Kidney epithelial cell (primary cell): ENCODE measurements at regions not wholly inside any gene's neighbourhood (a gene's known extent, or its start where the extent isn't known, plus 50 kb on each side); places are given as distances from the start of the nearest gene placed in this dataset.

Source experiments
- DNase-seq: peaks from one replicate; pipeline ENCODE4 v3.0.0-alpha.2; 2010; ENCODE audit warnings: low read depth
- H3K27me3 ChIP-seq: 2 replicates; pipeline ENCODE4 v1.6.0; 2011; ENCODE audit warnings: low read length; ENCODE audit not compliant: control insufficient read depth, insufficient read depth
- H3K36me3 ChIP-seq: 2 replicates; pipeline ENCODE4 v1.5.1; 2011; ENCODE audit warnings: low read length; ENCODE audit not compliant: control insufficient read depth, insufficient read depth
- H3K4me3 ChIP-seq: 2 replicates; pipeline ENCODE4 v1.5.1; 2011; ENCODE audit warnings: low read depth, mild to moderate bottlenecking, control low read depth, low read length
- TF ChIP-seq, protein P1 (sequence below): IDR thresholded peaks from 2 replicates; pipeline ENCODE4 v1.5.1; 2011; ENCODE audit warnings: mild to moderate bottlenecking, moderate library complexity, low read length, control low read depth, inconsistent platforms; ENCODE audit not compliant: insufficient read depth, poor library complexity, severe bottlenecking

DNA sequence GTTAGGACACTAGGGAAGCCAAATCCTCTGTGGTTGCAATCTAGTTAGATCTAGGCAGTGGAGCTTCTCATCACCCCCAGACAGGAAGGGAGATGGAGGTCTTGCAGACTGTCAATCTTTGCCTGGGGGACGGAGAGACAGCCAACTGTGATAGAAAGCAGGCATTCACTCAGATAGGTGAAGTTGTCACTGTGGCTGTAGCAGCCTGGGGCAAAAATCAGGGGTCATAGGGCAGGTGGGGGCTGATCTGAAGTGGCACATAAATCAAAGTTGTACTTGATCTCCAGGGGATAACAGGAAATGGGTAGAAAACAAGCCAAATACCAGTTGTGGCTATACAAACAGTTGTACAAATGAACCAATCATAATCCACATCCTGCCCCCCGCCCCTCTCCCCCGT is 620.9 kb upstream of the USP24 start:
- no peaks in the 10 kb centered on the region for H3K27me3 ChIP-seq
- H3K36me3 ChIP-seq, result no peaks in the 10 kb centered on the region
- H3K4me3 ChIP-seq, result no peak overlapping the region
- no peak for DNase-seq
- TF ChIP-seq, protein P1, sequence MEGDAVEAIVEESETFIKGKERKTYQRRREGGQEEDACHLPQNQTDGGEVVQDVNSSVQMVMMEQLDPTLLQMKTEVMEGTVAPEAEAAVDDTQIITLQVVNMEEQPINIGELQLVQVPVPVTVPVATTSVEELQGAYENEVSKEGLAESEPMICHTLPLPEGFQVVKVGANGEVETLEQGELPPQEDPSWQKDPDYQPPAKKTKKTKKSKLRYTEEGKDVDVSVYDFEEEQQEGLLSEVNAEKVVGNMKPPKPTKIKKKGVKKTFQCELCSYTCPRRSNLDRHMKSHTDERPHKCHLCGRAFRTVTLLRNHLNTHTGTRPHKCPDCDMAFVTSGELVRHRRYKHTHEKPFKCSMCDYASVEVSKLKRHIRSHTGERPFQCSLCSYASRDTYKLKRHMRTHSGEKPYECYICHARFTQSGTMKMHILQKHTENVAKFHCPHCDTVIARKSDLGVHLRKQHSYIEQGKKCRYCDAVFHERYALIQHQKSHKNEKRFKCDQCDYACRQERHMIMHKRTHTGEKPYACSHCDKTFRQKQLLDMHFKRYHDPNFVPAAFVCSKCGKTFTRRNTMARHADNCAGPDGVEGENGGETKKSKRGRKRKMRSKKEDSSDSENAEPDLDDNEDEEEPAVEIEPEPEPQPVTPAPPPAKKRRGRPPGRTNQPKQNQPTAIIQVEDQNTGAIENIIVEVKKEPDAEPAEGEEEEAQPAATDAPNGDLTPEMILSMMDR, result no peak

DNA sequence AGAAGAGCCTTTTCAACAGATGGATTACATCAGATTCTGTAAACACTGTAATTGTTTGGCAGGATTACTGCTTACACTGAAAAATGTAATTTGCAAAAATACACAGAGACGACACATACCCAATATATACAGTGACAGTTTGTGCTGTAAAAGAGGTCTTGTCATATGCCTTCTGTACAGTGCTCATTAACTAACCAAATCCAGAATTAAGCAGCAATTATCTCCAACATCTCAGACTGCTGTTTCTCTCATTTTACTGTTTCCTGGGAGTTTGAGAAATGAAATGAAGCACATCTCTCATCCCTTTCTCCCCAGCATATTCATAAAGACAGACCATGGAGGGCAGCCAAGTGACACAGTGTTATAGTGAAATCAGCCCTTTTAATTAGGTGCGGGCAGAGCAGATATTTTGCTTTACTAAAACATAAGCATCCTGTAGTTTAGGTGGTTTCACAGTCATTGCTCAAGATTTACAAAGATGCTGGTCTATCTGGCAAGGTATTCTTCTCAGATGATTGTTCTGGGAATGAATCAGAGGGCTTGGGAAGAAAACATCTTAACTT is 618.4 kb upstream of the USP24 start:
- Histone ChIP-seq H3K4me3 (no peak overlapping the region), H3K27me3 (no peaks in the 10 kb centered on the region), H3K36me3 (no peaks in the 10 kb centered on the region)
- no peak for DNase-seq
- TF ChIP-seq, protein P1, result no peak

DNA sequence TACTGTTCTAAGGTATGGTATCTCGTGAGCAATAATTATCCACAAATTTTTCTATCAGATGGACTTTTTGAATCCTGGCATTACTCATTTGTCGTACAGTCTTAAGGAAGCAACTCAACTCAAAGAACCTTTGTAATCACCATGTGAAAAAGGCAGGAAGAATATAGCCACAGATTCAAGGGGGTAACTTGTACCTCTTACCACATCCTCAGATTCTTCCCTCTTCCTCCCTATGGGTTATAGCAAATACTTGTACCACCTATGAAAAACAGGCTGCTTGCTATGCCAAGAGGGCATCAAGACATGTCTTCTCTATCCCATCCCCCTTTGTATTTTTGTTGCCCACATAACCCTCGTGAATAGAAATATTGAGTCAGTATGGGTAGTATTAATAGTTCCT is 616.6 kb upstream of the USP24 start:
- DNase-seq, result no peak

DNA sequence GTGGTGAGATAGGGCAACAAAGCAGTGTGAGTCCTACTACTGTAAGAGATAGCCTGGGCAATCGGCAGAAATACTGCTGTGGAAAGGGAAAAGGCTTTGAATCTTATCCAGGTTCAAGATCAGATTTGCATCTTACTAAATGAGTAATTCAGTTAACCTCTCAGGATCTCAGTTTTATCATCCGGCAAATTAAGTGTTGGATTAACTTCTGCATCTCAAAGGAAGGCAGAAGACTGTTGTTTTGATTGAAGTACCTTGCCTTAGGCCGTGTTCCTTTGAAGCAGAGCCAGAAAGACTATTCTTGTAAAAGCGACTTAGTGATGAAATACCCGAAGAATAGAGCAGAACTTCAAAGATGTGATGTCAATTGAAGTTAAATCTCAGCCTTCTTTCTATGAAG is 612.9 kb upstream of the USP24 start:
- Histone ChIP-seq H3K36me3 (no peaks in the 10 kb centered on the region), H3K4me3 (no peak overlapping the region), H3K27me3 (no peaks in the 10 kb centered on the region)
- TF ChIP-seq, protein P1, result no peak
- DNase-seq, result no peak

More for the DNA sequence above, 616.6 kb upstream of the USP24 start:
- TF ChIP-seq, protein P1, result no peak
- H3K4me3 ChIP-seq, result no peak overlapping the region
- H3K27me3 ChIP-seq, result no peaks in the 10 kb centered on the region
- no peaks in the 10 kb centered on the region for H3K36me3 ChIP-seq

DNA sequence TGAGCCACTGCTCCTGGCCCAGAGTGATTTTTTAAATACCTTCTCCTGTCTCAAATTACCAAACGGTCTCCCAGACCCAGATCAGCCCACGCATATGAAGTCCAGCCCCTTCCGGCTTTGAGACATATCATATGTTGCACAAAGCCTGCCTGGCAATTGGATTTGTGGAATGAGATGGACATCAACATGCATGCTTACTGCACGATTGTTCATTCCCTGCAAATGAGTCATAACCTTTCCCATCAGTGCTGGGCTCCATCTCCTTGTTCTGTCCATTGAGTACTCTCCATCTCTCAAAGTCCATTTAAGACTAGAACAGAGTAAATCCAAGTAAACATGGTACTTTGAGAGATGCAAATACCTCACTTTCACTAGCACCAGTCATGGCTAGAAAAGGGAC is 612.2 kb upstream of the USP24 start:
- DNase-seq, result peak; percentile 39
- H3K36me3 ChIP-seq, result no peaks in the 10 kb centered on the region
- TF ChIP-seq, protein P1, result no peak
- no peak overlapping the region for H3K4me3 ChIP-seq
- H3K27me3 ChIP-seq, result no peaks in the 10 kb centered on the region

DNA sequence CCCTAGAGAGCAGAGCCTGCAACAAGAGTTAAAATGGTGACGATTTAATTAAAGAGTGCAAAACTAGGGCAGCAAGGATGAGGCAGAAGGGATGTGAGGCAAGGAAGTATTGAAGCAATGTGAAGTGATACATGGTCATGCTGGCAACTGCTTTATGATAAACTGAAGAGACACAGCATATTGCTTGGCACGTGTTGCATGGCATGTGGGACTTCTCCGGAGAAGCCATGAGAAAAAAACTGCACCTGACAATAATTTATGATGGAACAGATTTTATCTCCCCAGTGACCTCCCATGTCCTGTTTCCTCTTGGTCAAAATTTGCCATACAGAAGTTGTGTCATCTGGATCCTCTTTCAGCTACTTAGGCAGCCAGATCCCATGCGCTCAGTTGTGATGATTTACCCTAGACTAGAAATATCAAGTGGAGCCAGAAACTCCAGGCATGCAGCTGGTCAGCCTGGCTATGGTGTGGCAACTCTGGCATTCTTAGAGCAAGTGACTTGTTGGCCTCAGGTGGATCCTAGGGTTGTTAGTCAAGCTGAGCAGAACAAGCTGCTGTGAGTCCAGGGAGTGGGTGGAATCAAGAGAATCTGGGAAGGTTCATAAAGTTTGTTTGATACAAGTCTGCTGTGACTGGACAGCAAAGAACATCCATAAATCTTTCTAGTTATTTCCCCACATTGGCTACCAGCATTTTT is 611.4 kb upstream of the USP24 start:
- Histone ChIP-seq H3K36me3 (no peaks in the 10 kb centered on the region), H3K27me3 (no peaks in the 10 kb centered on the region), H3K4me3 (no peak overlapping the region)
- DNase-seq, result no peak
- TF ChIP-seq, protein P1, result no peak
